Loucy (cell line): ENCODE measurements at regions not wholly inside any gene's neighbourhood (a gene's known extent, or its start where the extent isn't known, plus 50 kb on each side); places are given as distances from the start of the nearest gene placed in this dataset.

Experiments used
- H2AFZ ChIP-seq: fragments of 200-600 bp; sonication (generic); 2 replicates; pipeline ENCODE4 v1.6.0; 2016; ENCODE audit warnings: antibody characterized with exemption, mild to moderate bottlenecking, low read length, moderate library complexity
- H3F3A ChIP-seq: fragments of 200-600 bp; 2 replicates; pipeline ENCODE4 v1.6.0; 2016; ENCODE audit warnings: antibody characterized with exemption, low read depth, mild to moderate bottlenecking
- H3K27me3 ChIP-seq: fragments of 200-600 bp; sonication (generic); 2 replicates; pipeline ENCODE4 v1.6.1; 2014; ENCODE audit warnings: low read length, mild to moderate bottlenecking; ENCODE audit not compliant: insufficient read depth, poor library complexity, severe bottlenecking
- H3K36me3 ChIP-seq: fragments of 200-600 bp; sonication (generic); 2 replicates; pipeline ENCODE4 v1.6.1; 2016; ENCODE audit warnings: low read length; ENCODE audit not compliant: insufficient read depth
- H3K4me1 ChIP-seq: fragments of 200-600 bp; sonication (generic); 2 replicates; pipeline ENCODE4 v1.5.1; 2014; ENCODE audit warnings: low read length, mild to moderate bottlenecking; ENCODE audit not compliant: insufficient read depth, poor library complexity, severe bottlenecking
- H3K4me2 ChIP-seq: fragments of 200-600 bp; sonication (generic); 2 replicates; pipeline ENCODE4 v1.6.0; 2014; ENCODE audit warnings: antibody characterized with exemption, low read length, low read depth, mild to moderate bottlenecking; ENCODE audit not compliant: poor library complexity, severe bottlenecking
- H3K4me3 ChIP-seq: fragments of 200-600 bp; sonication (generic); 2 replicates; pipeline ENCODE4 v1.5.1; 2014; ENCODE audit warnings: low read length, mild to moderate bottlenecking, mixed read lengths; ENCODE audit not compliant: poor library complexity, severe bottlenecking
- H3K79me2 ChIP-seq: fragments of 200-600 bp; sonication (generic); 2 replicates; pipeline ENCODE4 v1.6.1; 2014; ENCODE audit warnings: low read length; ENCODE audit not compliant: insufficient read depth
- H3K9ac ChIP-seq: fragments of 200-600 bp; sonication (generic); 2 replicates; pipeline ENCODE4 v1.6.0; 2014; ENCODE audit warnings: mild to moderate bottlenecking, low read depth, low read length, moderate library complexity; ENCODE audit not compliant: poor library complexity, severe bottlenecking
- H3K9me2 ChIP-seq: fragments of 200-600 bp; sonication (generic); replicated peaks from 2 replicates; pipeline ENCODE4 v1.6.1; 2016; ENCODE audit warnings: low read depth, low read length, mixed read lengths
- H3K9me3 ChIP-seq: fragments of 200-600 bp; sonication (generic); 2 replicates; pipeline ENCODE4 v1.6.1; 2014; ENCODE audit warnings: mild to moderate bottlenecking, antibody characterized with exemption, low read length, low read depth; ENCODE audit not compliant: insufficient read depth
- H4K20me1 ChIP-seq: fragments of 200-600 bp; sonication (generic); 2 replicates; pipeline ENCODE4 v1.6.0; 2014; ENCODE audit warnings: antibody characterized with exemption, low read length, mild to moderate bottlenecking; ENCODE audit not compliant: insufficient read depth, poor library complexity, severe bottlenecking
- CTCF ChIP-seq: fragments of 200-600 bp; sonication (generic); conservative IDR thresholded peaks from 2 replicates; pipeline ENCODE4 v1.5.1; 2014; ENCODE audit warnings: mild to moderate bottlenecking, antibody characterized with exemption, low read length
- EZH2phosphoT487 ChIP-seq: fragments of 200-600 bp; IDR thresholded peaks from 2 replicates; pipeline ENCODE4 v1.6.1; 2018; ENCODE audit warnings: antibody characterized with exemption, mild to moderate bottlenecking, moderate library complexity, borderline replicate concordance

- no peaks in the 10 kb centered on the region for H3F3A ChIP-seq
- no peak overlapping the region for H3K4me2 ChIP-seq
- H3K79me2 ChIP-seq, result no peaks in the 10 kb centered on the region
- H3K4me1 ChIP-seq, result no peaks in the 10 kb centered on the region
- H3K9me3 ChIP-seq, result 0 out of 2 replicates have a peak, but pooled peaks cover 4% of the 10 kb centered on the region
- H3K4me3 ChIP-seq, result no peak overlapping the region
- no peaks in the 10 kb centered on the region for H3K36me3 ChIP-seq
- H3K27me3 ChIP-seq, result no peaks in the 10 kb centered on the region
- H4K20me1 ChIP-seq, result no peaks in the 10 kb centered on the region
- TF ChIP-seq EZH2phosphoT487, result no peak
- H3K9me2 ChIP-seq, result no peaks in the 10 kb centered on the region
- no peak overlapping the region for H2AFZ ChIP-seq
- H3K9ac ChIP-seq, result no peak overlapping the region
Observed at GRCh38 chr12:111135293-111135832, 215.0 kb upstream of the MYL2 start.

GRCh38 chr12:111130336-111130735 is 210.0 kb upstream of the MYL2 start:
- no peaks in the 10 kb centered on the region for H3K9me2 ChIP-seq
- peaks cover 7% of the 10 kb centered on the region for H3K4me1 ChIP-seq
- no peaks in the 10 kb centered on the region for H3K27me3 ChIP-seq
- H3K4me3 ChIP-seq, result no peak overlapping the region
- H3K36me3 ChIP-seq, result no peaks in the 10 kb centered on the region
- H3K4me2 ChIP-seq, result peak overlapping the region; percentile 4
- H2AFZ ChIP-seq, result no peak overlapping the region
- no peak for TF ChIP-seq EZH2phosphoT487
- no peak for TF ChIP-seq CTCF
- 0 out of 2 replicates have a peak, but pooled peaks cover 2% of the 10 kb centered on the region for H3K9me3 ChIP-seq
- no peaks in the 10 kb centered on the region for H4K20me1 ChIP-seq
- H3K9ac ChIP-seq, result no peak overlapping the region
- H3K79me2 ChIP-seq, result no peaks in the 10 kb centered on the region
- no peaks in the 10 kb centered on the region for H3F3A ChIP-seq

GRCh38 chr12:111129149-111129767 is 208.9 kb upstream of the MYL2 start:
- H3K27me3 ChIP-seq, result no peaks in the 10 kb centered on the region

More at GRCh38 chr12:111129149-111129767, 208.9 kb upstream of the MYL2 start:
- no peaks in the 10 kb centered on the region for H3K36me3 ChIP-seq
- TF ChIP-seq CTCF (no peak), EZH2phosphoT487 (no peak)
- H3K9me3 ChIP-seq, result no peaks in the 10 kb centered on the region
- peaks cover 7% of the 10 kb centered on the region for H3K4me1 ChIP-seq
- H3K4me2 ChIP-seq, result no peak overlapping the region
- H3K9me2 ChIP-seq, result no peaks in the 10 kb centered on the region
- no peaks in the 10 kb centered on the region for H3F3A ChIP-seq
- no peak overlapping the region for H3K9ac ChIP-seq
- no peak overlapping the region for H2AFZ ChIP-seq
- H4K20me1 ChIP-seq, result no peaks in the 10 kb centered on the region
- H3K4me3 ChIP-seq, result no peak overlapping the region
- no peaks in the 10 kb centered on the region for H3K79me2 ChIP-seq
